ENCODE measurements at regions not wholly inside any gene's neighbourhood (a gene's known extent, or its start where the extent isn't known, plus 50 kb on each side); places are given as distances from the start of the nearest gene placed in this dataset.

- no peaks in the 10 kb centered on the region for H3K36me3 ChIP-seq (ENCODE audit: control insufficient read depth, insufficient read depth, low read length)
- H3K4me3 ChIP-seq (ENCODE audit: low read length): no peak overlapping the region
- H3K4me1 ChIP-seq (ENCODE audit: control insufficient read depth, insufficient read depth, low read length): no peaks in the 10 kb centered on the region
- WGBS (ENCODE audit: insufficient coverage): 60% methylated on average over 1 of the region's 1 CpG
- H3K27me3 ChIP-seq (ENCODE audit: control insufficient read depth, insufficient read depth, low read length): no peaks in the 10 kb centered on the region
- no peak overlapping the region for H3K27ac ChIP-seq (ENCODE audit: low read length)
- H3K9me3 ChIP-seq (replicated peaks; ENCODE audit: control insufficient read depth, low read depth, low read length): no peaks in the 10 kb centered on the region
- DNase-seq: no peak
These were observed 636.5 kb downstream of the TLE1 start for GRCh38 chr9:81052846-81053245.

- no peak for DNase-seq
- Histone ChIP-seq H3K9me3 (replicated peaks; ENCODE audit: control insufficient read depth, low read depth, low read length) (no peaks in the 10 kb centered on the region), H3K4me1 (ENCODE audit: control insufficient read depth, insufficient read depth, low read length) (no peaks in the 10 kb centered on the region), H3K4me3 (ENCODE audit: low read length) (no peak overlapping the region), H3K27me3 (ENCODE audit: control insufficient read depth, insufficient read depth, low read length) (no peaks in the 10 kb centered on the region), H3K27ac (ENCODE audit: low read length) (no peak overlapping the region), H3K36me3 (ENCODE audit: control insufficient read depth, insufficient read depth, low read length) (no peaks in the 10 kb centered on the region)
- WGBS (ENCODE audit: insufficient coverage): no CpG with 5 or more reads among the region's 1 CpG
These were observed 642.1 kb downstream of the TLE1 start for GRCh38 chr9:81047280-81047679.

- no peak overlapping the region for H3K27ac ChIP-seq (ENCODE audit: low read length)
- no peaks in the 10 kb centered on the region for H3K9me3 ChIP-seq (replicated peaks; ENCODE audit: control insufficient read depth, low read depth, low read length)
- H3K27me3 ChIP-seq (ENCODE audit: control insufficient read depth, insufficient read depth, low read length): no peaks in the 10 kb centered on the region
- no CpG with 5 or more reads among the region's 1 CpG for WGBS (ENCODE audit: insufficient coverage)
- DNase-seq: no peak
- H3K4me1 ChIP-seq (ENCODE audit: control insufficient read depth, insufficient read depth, low read length): no peaks in the 10 kb centered on the region
- H3K36me3 ChIP-seq (ENCODE audit: control insufficient read depth, insufficient read depth, low read length): no peaks in the 10 kb centered on the region
- H3K4me3 ChIP-seq (ENCODE audit: low read length): no peak overlapping the region
These were observed 643.7 kb downstream of the TLE1 start for GRCh38 chr9:81045658-81046057.

- H3K9me3 ChIP-seq (replicated peaks; ENCODE audit: control insufficient read depth, low read depth, low read length): no peaks in the 10 kb centered on the region
- 100% methylated on average over 1 of the region's 2 CpGs for WGBS (ENCODE audit: insufficient coverage)
- no peaks in the 10 kb centered on the region for H3K27me3 ChIP-seq (ENCODE audit: control insufficient read depth, insufficient read depth, low read length)
- no peaks in the 10 kb centered on the region for H3K36me3 ChIP-seq (ENCODE audit: control insufficient read depth, insufficient read depth, low read length)
- no peak for DNase-seq
- H3K4me1 ChIP-seq (ENCODE audit: control insufficient read depth, insufficient read depth, low read length): no peaks in the 10 kb centered on the region
- H3K27ac ChIP-seq (ENCODE audit: low read length): no peak overlapping the region
- H3K4me3 ChIP-seq (ENCODE audit: low read length): no peak overlapping the region
These were observed 651.5 kb downstream of the TLE1 start for GRCh38 chr9:81037889-81038288.

GRCh38 chr9:81035601-81036000 lies 653.7 kb downstream of the TLE1 start:
- Histone ChIP-seq H3K36me3 (ENCODE audit: control insufficient read depth, insufficient read depth, low read length) (no peaks in the 10 kb centered on the region), H3K9me3 (replicated peaks; ENCODE audit: control insufficient read depth, low read depth, low read length) (no peaks in the 10 kb centered on the region), H3K27me3 (ENCODE audit: control insufficient read depth, insufficient read depth, low read length) (no peaks in the 10 kb centered on the region), H3K4me3 (ENCODE audit: low read length) (no peak overlapping the region), H3K27ac (ENCODE audit: low read length) (no peak overlapping the region), H3K4me1 (ENCODE audit: control insufficient read depth, insufficient read depth, low read length) (no peaks in the 10 kb centered on the region)
- no peak for DNase-seq
- no CpG with 5 or more reads among the region's 1 CpG for WGBS (ENCODE audit: insufficient coverage)

GRCh38 chr9:81035171-81035570 lies 654.2 kb downstream of the TLE1 start:
- Histone ChIP-seq H3K4me1 (ENCODE audit: control insufficient read depth, insufficient read depth, low read length) (no peaks in the 10 kb centered on the region), H3K27ac (ENCODE audit: low read length) (no peak overlapping the region), H3K36me3 (ENCODE audit: control insufficient read depth, insufficient read depth, low read length) (no peaks in the 10 kb centered on the region), H3K27me3 (ENCODE audit: control insufficient read depth, insufficient read depth, low read length) (no peaks in the 10 kb centered on the region), H3K9me3 (replicated peaks; ENCODE audit: control insufficient read depth, low read depth, low read length) (no peaks in the 10 kb centered on the region), H3K4me3 (ENCODE audit: low read length) (no peak overlapping the region)
- WGBS (ENCODE audit: insufficient coverage): no CpG with 5 or more reads among the region's 4 CpGs
- no peak for DNase-seq

- H3K27ac ChIP-seq (ENCODE audit: low read length): no peak overlapping the region
- H3K9me3 ChIP-seq (replicated peaks; ENCODE audit: control insufficient read depth, low read depth, low read length): no peaks in the 10 kb centered on the region
- H3K4me1 ChIP-seq (ENCODE audit: control insufficient read depth, insufficient read depth, low read length): no peaks in the 10 kb centered on the region
- no CpG with 5 or more reads among the region's 1 CpG for WGBS (ENCODE audit: insufficient coverage)
- no peak for DNase-seq
- no peaks in the 10 kb centered on the region for H3K27me3 ChIP-seq (ENCODE audit: control insufficient read depth, insufficient read depth, low read length)
- H3K4me3 ChIP-seq (ENCODE audit: low read length): no peak overlapping the region
- no peaks in the 10 kb centered on the region for H3K36me3 ChIP-seq (ENCODE audit: control insufficient read depth, insufficient read depth, low read length)
These were observed 656.5 kb downstream of the TLE1 start for GRCh38 chr9:81032831-81033230.

GRCh38 chr9:81032030-81032572 lies 657.2 kb downstream of the TLE1 start:
- Histone ChIP-seq H3K36me3 (ENCODE audit: control insufficient read depth, insufficient read depth, low read length) (no peaks in the 10 kb centered on the region), H3K4me3 (ENCODE audit: low read length) (no peak overlapping the region), H3K27me3 (ENCODE audit: control insufficient read depth, insufficient read depth, low read length) (no peaks in the 10 kb centered on the region), H3K9me3 (replicated peaks; ENCODE audit: control insufficient read depth, low read depth, low read length) (no peaks in the 10 kb centered on the region), H3K4me1 (ENCODE audit: control insufficient read depth, insufficient read depth, low read length) (no peaks in the 10 kb centered on the region), H3K27ac (ENCODE audit: low read length) (no peak overlapping the region)
- 73% methylated on average over 1 of the region's 2 CpGs for WGBS (ENCODE audit: insufficient coverage)
- peak; percentile 9 for DNase-seq

GRCh38 chr9:81031422-81032029 lies 657.8 kb downstream of the TLE1 start:
- no peaks in the 10 kb centered on the region for H3K36me3 ChIP-seq (ENCODE audit: control insufficient read depth, insufficient read depth, low read length)
- WGBS (ENCODE audit: insufficient coverage): 94% methylated on average over 6 of the region's 7 CpGs
- H3K4me3 ChIP-seq (ENCODE audit: low read length): no peak overlapping the region
- no peaks in the 10 kb centered on the region for H3K4me1 ChIP-seq (ENCODE audit: control insufficient read depth, insufficient read depth, low read length)
- no peak overlapping the region for H3K27ac ChIP-seq (ENCODE audit: low read length)
- no peaks in the 10 kb centered on the region for H3K27me3 ChIP-seq (ENCODE audit: control insufficient read depth, insufficient read depth, low read length)
- no peak for DNase-seq
- H3K9me3 ChIP-seq (replicated peaks; ENCODE audit: control insufficient read depth, low read depth, low read length): no peaks in the 10 kb centered on the region

- no peaks in the 10 kb centered on the region for H3K4me1 ChIP-seq (ENCODE audit: control insufficient read depth, insufficient read depth, low read length)
- no peaks in the 10 kb centered on the region for H3K27me3 ChIP-seq (ENCODE audit: control insufficient read depth, insufficient read depth, low read length)
- DNase-seq: no peak
- no peaks in the 10 kb centered on the region for H3K36me3 ChIP-seq (ENCODE audit: control insufficient read depth, insufficient read depth, low read length)
- no peak overlapping the region for H3K4me3 ChIP-seq (ENCODE audit: low read length)
- no peaks in the 10 kb centered on the region for H3K9me3 ChIP-seq (replicated peaks; ENCODE audit: control insufficient read depth, low read depth, low read length)
- H3K27ac ChIP-seq (ENCODE audit: low read length): no peak overlapping the region
These were observed 659.3 kb downstream of the TLE1 start for GRCh38 chr9:81030027-81030426.

- Histone ChIP-seq H3K4me3 (ENCODE audit: low read length) (no peak overlapping the region), H3K27ac (ENCODE audit: low read length) (no peak overlapping the region), H3K36me3 (ENCODE audit: control insufficient read depth, insufficient read depth, low read length) (no peaks in the 10 kb centered on the region), H3K9me3 (replicated peaks; ENCODE audit: control insufficient read depth, low read depth, low read length) (no peaks in the 10 kb centered on the region), H3K4me1 (ENCODE audit: control insufficient read depth, insufficient read depth, low read length) (no peaks in the 10 kb centered on the region), H3K27me3 (ENCODE audit: control insufficient read depth, insufficient read depth, low read length) (no peaks in the 10 kb centered on the region)
- DNase-seq: no peak
- WGBS (ENCODE audit: insufficient coverage): no CpG with 5 or more reads among the region's 4 CpGs
These were observed 660.8 kb downstream of the TLE1 start for GRCh38 chr9:81028504-81028903.
